Cardiac fibroblast (primary cell): ENCODE measurements at regions not wholly inside any gene's neighbourhood (a gene's known extent, or its start where the extent isn't known, plus 50 kb on each side); places are given as distances from the start of the nearest gene placed in this dataset.
"Not testable (repeated sequence)": the region's sequence is repeated elsewhere in the genome, so short reads cannot be mapped to it uniquely, and the experiment has no call there.

Source experiments
- DNase-seq, 2 donors: peaks; one replicate each; pipeline versions ENCODE4 v3.0.0 to v3.0.0-alpha.2; 2010; ENCODE audit warnings: low read depth in 2 of 2
- H3K4me3 ChIP-seq, 2 donors: replicated peaks in 1 of 2; 1 replicate in 1 of 2; 2 replicates in 1 of 2; pipeline ENCODE4 v1.5.1; 2011; ENCODE audit warnings: low read depth in 2 of 2, low read length in 2 of 2, mild to moderate bottlenecking in 2 of 2, moderate library complexity in 1 of 2
- TF ChIP-seq, protein P1 (sequence below): IDR thresholded peaks from one replicate; pipeline ENCODE4 v1.5.1; 2011; ENCODE audit warnings: low read depth, mild to moderate bottlenecking, low read length, inconsistent platforms

DNA sequence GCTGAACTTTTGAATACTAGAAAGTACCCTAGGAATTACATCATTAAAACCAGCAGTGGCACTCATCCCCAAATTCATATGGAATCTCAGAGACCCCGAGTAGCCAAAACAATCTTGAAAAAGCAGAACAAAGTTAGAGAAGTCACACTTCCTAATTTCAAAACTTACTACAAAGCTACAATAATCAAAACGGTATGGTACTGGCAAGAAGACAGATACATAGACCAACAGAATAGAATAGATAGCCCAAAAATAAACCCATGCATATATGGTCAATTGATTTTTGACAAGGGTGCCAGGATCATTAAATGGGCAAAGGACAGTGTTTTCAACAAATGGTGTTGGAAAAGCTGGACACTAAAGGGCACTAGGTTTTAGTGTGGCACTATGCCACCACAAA lies 176.0 kb upstream of the NDUFV2 start:
- DNase-seq: no peak
- no peak overlapping the region for H3K4me3 ChIP-seq
- TF ChIP-seq, protein P1, sequence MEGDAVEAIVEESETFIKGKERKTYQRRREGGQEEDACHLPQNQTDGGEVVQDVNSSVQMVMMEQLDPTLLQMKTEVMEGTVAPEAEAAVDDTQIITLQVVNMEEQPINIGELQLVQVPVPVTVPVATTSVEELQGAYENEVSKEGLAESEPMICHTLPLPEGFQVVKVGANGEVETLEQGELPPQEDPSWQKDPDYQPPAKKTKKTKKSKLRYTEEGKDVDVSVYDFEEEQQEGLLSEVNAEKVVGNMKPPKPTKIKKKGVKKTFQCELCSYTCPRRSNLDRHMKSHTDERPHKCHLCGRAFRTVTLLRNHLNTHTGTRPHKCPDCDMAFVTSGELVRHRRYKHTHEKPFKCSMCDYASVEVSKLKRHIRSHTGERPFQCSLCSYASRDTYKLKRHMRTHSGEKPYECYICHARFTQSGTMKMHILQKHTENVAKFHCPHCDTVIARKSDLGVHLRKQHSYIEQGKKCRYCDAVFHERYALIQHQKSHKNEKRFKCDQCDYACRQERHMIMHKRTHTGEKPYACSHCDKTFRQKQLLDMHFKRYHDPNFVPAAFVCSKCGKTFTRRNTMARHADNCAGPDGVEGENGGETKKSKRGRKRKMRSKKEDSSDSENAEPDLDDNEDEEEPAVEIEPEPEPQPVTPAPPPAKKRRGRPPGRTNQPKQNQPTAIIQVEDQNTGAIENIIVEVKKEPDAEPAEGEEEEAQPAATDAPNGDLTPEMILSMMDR: no peak

DNA sequence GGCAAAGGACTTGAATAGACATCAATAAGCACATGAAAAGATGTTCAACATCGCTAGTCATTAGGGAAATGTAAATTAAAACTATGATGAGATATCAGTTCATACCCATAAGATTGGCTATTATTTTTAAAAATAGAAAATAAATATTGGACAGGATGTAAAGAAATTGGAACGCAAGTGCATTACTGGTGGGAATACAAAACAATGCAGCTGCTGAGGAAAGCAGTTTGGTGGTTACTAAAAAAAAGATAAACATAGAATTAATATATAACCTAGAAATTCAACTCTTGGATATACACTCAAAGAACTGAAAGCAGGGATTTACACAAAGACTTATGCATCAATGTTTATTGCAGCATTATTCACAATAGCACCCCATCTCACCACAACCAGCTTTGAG lies 174.5 kb upstream of the NDUFV2 start:
- no peak for DNase-seq
- no peak overlapping the region for H3K4me3 ChIP-seq
- TF ChIP-seq, protein P1: no peak

DNA sequence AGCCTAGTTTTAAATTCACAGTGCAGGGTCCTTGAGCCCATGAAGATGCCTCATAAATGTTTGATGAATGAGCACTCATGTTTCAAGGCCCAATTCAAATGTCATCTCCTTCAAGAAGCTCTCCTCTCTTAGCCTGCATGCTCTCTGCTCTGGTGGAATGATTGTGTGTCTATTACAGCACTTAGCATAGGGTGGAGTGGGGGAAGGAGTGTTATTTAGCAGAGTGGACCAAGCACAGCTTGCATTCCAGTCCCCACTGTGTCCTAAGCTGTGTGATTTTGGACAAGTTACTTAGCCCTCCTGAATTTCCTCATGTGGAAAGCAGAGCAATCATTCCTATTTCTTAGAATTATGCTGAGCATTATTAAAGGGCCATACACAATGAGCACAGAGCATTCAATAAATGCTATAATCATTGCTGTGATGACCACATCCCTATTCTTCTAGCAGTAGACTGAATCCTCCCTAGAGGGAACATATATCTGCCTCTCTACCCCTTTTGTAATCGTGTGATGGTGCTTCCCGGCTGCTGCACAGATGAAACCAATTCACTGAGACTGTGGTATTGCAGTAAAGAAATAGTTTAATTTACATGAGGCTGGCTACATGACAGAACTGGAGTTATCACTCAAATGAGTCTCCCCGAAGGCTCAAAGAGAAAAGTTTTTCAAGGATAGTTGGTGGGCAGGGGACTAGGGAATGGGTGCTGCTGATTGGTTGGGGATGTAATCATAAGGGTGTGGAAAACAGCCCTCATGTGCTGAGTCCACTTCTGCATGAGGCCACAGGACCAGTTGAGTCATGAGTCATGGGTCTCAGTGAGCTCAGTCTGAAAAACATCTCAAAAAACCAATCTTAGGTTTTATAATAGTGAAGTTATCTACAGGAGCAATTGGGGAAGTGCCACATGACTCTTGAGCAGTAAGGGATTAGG lies 173.4 kb upstream of the NDUFV2 start:
- TF ChIP-seq, protein P1: no peak
- no peak overlapping the region for H3K4me3 ChIP-seq
- DNase-seq: peak in 1 of 2 donors; percentile 50

DNA sequence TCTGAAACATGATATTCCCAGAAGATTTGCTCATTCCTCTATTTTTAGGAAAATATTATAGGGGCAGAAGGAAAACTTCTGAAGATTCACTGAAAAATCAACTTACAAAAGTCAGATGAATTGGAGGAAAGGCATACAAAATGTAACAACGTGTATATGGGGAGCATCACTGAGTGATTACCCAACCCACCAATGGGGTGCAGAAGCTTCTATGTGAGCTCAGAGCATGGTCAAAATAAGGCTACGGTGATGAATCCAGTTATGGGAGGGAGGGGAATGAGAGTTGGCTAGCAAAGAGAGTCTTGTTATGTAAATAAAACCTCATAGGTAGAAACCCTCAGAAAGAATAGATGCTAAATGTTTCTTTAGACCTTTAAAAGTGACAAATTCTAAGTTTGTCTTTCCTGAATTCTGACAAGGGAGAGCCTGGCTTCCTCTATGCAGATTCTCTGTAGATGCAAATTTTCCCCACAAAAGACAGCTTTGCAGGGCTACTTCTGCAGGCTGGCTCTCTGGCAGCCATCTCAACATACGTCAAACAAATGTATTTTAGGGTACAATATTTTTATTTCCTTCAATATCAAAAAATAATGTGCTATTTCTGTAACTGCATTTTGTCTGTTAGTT lies 171.4 kb upstream of the NDUFV2 start:
- TF ChIP-seq, protein P1: no peak
- no peak overlapping the region for H3K4me3 ChIP-seq
- DNase-seq: peak; percentile 37 to 46

DNA sequence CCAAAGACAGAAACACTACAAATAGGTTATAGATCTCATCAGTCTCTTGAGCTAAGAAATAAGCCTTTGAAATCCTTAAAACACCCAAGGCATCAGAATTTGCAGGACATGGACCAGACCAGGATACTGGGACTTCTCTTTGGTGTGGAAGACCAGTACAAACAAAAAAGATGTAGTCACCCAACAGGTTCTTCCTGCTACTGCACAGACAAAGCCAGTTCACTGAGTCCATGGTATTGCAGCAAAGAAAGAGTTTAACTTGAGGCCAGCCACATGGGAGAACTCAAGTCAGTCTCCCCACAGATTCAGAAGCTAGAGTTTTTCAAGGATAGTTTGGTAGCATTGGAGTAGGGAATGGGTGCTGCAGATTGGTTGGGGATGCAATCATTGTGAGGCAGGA lies 169.6 kb upstream of the NDUFV2 start:
- no peak overlapping the region for H3K4me3 ChIP-seq
- TF ChIP-seq, protein P1: no peak
- DNase-seq: no peak

DNA sequence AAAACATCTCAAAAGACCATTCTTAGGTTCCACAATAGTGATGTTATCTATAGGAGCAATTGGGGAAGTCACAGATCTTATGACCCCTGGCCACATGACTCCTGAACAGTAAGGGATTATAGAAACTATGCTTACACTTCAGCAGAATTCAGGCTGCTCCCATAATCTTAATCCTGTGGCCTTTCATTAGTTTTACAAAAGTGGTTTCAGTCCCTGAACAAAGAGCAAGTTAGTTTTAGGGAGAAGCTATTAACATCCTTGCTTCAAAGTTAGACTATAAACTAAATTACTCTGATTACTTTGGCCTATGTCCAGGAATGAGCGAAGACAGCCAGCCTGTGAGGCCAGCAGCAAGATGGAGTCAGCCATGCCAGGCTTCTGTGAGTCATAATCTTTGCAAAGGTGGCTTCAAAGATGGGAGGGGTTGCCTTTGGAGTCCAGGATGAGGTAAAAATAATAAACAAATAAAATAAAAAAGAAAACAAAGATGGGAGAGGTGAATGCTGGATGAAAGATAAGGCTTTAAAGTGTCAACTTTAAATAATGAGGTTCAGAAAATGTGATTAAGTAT lies 168.7 kb upstream of the NDUFV2 start:
- no peak overlapping the region for H3K4me3 ChIP-seq
- no peak for DNase-seq
- TF ChIP-seq, protein P1: no peak

DNA sequence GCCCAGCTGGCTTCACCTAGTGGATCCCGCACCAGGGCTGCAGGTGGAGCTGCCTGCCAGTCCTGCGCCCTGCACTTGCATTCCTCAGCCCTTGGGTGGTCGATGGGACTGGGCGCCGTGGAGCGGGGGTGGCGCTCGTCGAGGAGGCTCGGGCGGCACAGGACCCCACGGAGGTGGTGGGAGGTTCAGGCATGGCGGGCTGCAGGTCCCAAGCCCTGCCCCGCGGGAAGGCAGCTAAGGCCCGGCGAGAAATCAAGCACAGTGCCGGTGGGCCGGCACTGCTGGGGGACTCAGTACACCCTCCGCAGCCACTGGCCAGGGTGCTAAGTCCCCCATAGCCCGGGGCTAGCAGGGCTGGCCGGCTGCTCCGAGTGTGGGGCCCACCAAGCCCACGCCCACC lies 167.2 kb upstream of the NDUFV2 start:
- DNase-seq, H3K4me3 ChIP-seq: not testable (repeated sequence)
